COLO668 (cell line): ENCODE measurements at regions not wholly inside any gene's neighbourhood (a gene's known extent, or its start where the extent isn't known, plus 50 kb on each side); places are given as distances from the start of the nearest gene placed in this dataset.
A peak's percentile ranks its signal among the peaks of the same experiment; 100 is the strongest.
"Not testable (repeated sequence)": the region's sequence is repeated elsewhere in the genome, so short reads cannot be mapped to it uniquely, and the experiment has no call there.

Experiments used
- DNase-seq: peaks from one replicate; lab custom pipeline; 2025; ENCODE audit not compliant: unreplicated experiment; lab: John Stamatoyannopoulos, UW

DNA sequence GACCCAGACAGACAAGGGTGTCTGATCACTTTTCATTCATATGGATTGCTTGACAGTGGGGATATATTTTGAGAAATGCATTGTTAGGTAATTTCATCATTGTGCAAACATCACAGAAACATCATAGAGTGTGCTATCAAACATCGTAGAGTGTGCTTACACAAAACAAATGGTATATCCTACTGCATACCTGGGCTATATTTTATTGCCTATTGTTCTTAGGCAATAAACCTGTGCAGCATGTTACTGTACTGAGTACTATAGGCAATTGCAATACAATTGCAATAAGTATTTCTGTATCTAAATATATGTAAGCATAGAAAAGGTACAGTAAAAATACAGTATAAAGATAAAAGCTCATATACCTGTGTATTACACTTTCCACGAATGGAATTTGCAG, 319.1 kb downstream of the KIF20B start:
- DNase-seq = no peak

- no peak for DNase-seq
These were observed 322.6 kb downstream of the KIF20B start for GRCh38 chr10:90023950-90024349.

DNA sequence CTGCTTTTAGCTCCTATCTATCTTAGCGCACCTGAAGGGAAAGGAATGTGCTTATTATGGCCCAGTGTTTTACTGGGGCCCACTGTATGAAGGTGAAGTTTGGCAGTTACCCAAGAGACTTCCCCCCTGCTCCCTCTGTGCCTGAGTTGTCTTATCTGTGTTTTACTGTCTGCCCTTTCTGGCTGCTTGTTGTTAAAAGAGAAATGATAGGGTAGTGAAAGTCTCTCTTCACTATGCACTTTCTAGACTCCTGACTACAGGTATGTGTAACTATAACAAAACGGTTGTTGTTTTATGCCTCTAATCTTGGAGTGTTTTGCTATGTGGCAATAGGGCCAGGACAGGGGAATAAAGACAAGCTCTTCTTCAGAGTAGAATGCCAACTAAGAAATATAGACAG, 326.9 kb downstream of the KIF20B start:
- DNase-seq = no peak

DNA sequence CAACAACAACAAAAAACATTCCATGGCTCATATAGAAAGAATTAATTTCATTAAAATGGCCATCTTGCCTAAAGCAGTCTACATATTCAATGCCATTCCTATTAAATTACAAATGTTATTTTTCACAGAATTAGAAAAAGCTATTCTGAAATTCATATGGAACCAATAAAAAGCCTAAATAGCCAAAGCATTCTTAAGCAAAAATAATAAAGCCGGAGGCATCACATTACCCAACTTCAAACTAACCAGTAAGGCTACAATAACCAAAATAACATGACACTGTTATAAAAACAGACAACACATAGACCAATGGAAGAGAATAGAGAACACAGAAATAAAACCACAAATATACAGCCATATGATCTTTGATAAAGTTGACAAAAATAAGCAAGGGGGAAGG, 330.4 kb downstream of the KIF20B start:
- DNase-seq = no peak

DNA sequence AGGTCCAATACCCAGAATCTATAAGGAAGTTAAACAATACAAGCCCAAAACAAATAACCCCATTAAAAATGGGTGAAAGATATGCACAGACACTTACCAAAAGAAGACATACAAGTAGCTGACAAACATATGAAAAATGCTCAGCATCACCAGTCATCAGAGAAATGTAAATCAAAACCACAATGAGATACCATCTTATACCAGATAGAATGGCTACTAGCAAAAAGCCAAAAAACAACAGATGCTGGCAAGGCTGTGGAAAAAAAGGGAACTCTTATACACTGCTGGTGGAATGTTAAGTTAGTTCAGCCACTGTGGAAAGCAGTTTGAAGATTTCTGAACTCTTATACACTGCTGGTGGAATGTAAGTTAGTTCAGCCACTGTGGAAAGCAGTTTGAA, 331.1 kb downstream of the KIF20B start:
- DNase-seq = no peak

- not testable (repeated sequence) for DNase-seq
These were observed 333.5 kb downstream of the KIF20B start for GRCh38 chr10:90034862-90035261.

DNA sequence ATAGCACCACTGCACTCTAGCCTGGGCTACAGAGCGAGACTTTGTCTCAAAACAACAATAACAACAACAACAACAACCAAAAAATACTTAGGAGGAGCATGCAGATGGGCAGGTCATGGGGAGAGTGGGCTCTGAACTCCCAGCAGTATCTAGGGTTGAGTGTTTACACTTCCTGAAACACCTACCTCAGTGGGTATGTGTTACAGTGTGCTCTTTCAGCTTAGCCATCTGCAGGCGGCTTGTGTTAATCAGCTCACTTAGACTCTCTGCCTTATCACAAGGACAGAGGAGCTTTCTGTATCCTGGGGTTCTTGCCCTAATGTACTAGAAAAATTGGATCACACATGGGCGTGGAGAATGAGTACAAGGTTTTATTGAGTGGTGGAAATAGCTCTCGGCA, 340.2 kb downstream of the KIF20B start:
- DNase-seq = no peak

GRCh38 chr10:90042075-90042474, 340.7 kb downstream of the KIF20B start:
- no peak for DNase-seq

DNA sequence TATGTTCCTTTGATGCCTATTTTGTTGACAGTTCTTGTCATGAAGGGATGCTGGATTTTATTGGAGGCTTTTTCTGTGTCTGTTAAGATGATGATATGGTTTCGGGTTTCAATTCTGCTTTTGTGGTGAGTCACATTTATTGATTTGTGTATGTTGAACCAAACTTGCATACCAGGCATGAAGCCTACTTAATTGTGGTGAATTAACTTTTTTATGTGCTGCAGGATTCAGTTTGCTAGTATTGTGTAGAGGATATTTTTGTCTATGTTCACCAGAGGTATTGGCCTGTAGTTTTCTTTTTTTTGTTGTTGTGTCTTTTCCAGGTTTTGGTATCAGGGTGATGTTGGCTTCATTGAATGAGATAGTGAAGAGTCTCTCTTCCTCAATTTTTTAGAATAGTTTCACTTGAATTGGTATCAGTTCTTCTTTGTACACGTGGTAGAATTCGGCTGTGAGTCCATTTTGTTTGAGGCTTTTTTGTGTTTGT, 345.9 kb downstream of the KIF20B start:
- no peak for DNase-seq

GRCh38 chr10:90051053-90051452, 349.7 kb downstream of the KIF20B start:
- peak; percentile 20 for DNase-seq

DNA sequence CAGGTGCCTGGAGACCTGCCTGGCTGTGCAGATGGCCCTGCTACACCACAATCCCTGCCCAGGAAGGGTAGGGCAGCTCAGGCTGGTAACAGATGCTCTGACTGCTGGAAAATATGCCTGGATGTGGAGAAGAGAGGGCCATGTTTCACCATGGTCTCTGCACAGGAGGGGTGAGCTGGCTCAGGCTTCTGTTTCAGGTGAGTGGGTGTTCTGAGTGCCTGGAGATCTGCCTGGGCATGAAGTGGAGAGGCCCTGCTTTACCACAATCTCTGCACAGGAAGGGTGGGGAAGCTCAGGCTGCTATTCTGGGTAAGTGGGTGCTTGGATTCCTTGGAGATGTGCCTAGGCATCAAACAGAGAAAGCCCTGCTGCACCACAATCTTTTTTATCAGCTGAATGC, 350.1 kb downstream of the KIF20B start:
- peak; percentile 11 for DNase-seq

DNA sequence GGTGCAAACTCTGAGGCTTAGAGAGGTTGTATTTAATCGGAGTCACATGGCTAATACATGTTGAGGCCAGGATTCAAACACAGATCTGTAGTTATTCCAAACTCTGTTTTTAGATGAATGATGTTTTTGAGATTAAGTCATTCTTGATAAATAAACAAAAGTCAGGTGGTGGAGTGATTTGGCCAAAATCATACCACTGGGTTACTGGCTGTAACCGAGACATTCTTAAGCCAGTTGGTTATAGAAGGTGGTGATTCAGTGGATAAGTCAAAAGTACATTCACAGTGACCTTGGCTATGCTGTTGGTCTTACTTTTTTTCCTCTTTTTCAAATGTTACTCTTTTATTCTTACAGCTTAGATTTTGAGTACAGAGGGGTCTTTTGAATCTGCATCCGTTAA, 361.4 kb downstream of the KIF20B start:
- no peak for DNase-seq

GRCh38 chr10:90064295-90064694, 362.9 kb downstream of the KIF20B start:
- DNase-seq = no peak

GRCh38 chr10:90066435-90066834, 365.0 kb downstream of the KIF20B start:
- no peak for DNase-seq

GRCh38 chr10:90075995-90076394, 374.6 kb downstream of the KIF20B start:
- no peak for DNase-seq

DNA sequence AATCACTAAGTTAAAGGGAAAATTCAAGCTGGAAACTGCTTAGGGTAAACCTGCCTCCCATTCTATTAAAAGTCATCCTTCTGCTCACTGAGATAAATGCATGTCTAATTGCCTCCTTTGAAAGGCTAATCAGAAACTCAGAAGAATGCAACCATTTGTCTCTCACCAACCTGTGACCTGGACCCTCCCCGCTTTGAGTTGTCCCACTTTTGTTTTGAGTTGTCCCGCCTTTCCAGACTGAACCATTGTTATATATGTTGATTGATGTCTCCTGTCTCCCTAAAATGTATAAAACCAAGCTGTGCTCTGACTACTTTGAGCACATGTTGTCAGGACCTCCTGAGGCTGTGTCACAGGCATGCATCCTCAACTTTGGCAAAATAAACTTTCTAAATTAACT, 378.4 kb downstream of the KIF20B start:
- DNase-seq = no peak

GRCh38 chr10:90086606-90087190, 385.3 kb downstream of the KIF20B start:
- DNase-seq = not testable (repeated sequence)

DNA sequence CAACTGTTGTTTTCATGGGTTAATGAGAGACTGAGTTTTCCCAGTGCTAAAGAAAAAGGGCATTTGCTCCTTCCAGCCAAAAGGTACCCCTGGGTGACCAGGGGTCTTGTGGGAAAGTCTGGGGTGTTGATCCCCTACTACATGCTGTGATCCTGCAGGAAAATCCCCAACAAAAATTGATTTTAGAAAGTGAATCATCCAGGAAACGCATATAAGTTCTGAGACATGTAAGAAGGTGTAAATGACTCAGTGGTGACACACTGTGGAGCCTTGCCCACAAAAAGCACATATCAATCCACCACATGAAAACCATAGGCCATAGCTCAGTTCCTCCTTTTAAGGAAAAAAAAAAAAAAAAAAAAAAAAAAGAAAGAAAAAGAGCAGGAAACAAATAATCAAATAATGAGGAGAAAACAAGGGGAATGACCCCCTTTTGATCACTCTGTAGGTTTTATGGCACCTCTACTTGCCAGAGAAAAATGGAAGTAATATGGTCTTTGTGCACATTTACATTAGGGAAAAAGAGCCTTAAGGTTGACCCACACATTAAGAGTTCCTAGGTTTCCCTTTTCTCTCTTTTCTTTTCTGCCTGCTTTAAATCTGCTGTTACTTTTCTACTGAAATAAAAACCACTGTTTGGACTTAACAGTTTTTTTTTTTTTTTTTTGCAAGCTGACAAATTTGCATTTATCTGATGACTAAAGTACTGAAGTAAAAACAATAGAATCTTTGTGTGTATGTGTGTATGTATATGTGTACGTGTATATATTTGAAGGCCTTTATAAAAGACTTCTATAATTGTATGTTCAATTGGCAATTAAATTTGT, 386.0 kb downstream of the KIF20B start:
- no peak for DNase-seq

DNA sequence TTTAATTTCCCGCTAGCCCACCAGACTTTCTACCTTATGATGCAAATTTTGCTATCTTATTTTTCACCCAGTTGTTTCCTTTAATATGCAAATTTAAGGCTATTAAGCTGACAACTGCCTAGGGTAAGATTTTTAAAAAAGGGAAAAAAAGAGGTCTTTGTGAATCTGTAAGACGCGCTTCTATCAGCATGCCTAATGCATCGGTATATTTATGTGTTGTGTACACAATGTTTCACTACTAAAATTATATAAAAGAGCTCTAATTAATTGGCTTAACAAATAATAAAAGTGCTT, 386.6 kb downstream of the KIF20B start:
- no peak for DNase-seq

GRCh38 chr10:90089719-90090118, 388.3 kb downstream of the KIF20B start:
- DNase-seq = no peak

GRCh38 chr10:90096196-90096595, 394.8 kb downstream of the KIF20B start:
- DNase-seq = no peak

GRCh38 chr10:90107581-90107980, 406.2 kb downstream of the KIF20B start:
- DNase-seq = not testable (repeated sequence)

DNA sequence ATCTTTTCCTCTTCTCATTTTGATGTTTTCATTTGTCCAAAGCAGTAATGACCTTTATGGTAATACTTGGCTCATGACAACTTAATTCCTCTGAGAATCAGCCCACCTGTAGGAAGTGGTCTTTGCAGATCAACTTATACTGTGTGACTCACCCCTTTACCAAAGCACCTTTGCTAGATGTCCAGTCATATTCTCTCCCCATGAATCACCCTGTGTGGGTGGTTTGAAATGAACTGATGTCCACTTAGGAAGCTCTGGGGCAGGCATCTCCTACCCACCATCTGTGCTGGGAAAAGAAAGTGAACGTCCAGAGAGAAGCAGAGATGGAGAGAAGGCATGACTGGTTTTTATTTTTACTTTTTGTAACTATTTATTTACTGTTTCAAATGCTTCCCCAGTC, 410.3 kb downstream of the KIF20B start:
- DNase-seq = no peak
